GM13976 (cell line): ENCODE measurements at regions not wholly inside any gene's neighbourhood (a gene's known extent, or its start where the extent isn't known, plus 50 kb on each side); places are given as distances from the start of the nearest gene placed in this dataset.
"Not testable (repeated sequence)": the region's sequence is repeated elsewhere in the genome, so short reads cannot be mapped to it uniquely, and the experiment has no call there.

Experiments used
- DNase-seq: peaks from one replicate; pipeline ENCODE4 v3.0.0; 2012; ENCODE audit warnings: low spot score
- in situ Hi-C: fragments of 300-500 bp; cut with MboI; formaldehyde crosslinking; loops from one replicate; pipeline ENCODE4 v1.12.0; 2022; ENCODE audit warnings: low sequenced_read_pairs, mixed read lengths, inconsistent platforms; ENCODE audit not compliant: unreplicated experiment
- TF ChIP-seq, protein P1 (sequence below): IDR thresholded peaks from 2 replicates; pipeline ENCODE4 v1.5.1; 2012; ENCODE audit warnings: borderline replicate concordance, mild to moderate bottlenecking; ENCODE audit not compliant: insufficient read depth; ENCODE audit errors: extremely low read depth, missing control alignments, control extremely low read depth

DNA sequence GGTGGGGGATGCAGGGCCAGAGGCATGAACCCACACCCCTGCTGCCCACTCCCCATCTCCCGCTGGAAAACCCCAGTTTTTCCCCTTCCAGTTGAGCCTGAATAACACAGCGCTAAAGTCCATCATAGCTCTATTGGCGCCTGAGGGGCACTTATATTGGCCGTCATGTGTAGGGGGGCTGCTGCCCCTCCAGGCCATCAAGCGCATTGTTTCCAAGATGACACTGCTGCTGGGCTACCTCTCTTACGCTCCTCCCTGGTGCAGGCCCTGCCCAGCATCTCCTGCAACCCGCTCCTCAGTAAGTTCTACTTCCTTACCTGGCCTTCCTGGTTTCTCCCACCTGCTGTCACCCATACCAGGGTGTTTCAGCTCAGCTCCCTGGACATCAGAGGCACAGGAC is 205.0 kb upstream of the RPL34 start:
- DNase-seq = no peak
- TF ChIP-seq, protein P1, sequence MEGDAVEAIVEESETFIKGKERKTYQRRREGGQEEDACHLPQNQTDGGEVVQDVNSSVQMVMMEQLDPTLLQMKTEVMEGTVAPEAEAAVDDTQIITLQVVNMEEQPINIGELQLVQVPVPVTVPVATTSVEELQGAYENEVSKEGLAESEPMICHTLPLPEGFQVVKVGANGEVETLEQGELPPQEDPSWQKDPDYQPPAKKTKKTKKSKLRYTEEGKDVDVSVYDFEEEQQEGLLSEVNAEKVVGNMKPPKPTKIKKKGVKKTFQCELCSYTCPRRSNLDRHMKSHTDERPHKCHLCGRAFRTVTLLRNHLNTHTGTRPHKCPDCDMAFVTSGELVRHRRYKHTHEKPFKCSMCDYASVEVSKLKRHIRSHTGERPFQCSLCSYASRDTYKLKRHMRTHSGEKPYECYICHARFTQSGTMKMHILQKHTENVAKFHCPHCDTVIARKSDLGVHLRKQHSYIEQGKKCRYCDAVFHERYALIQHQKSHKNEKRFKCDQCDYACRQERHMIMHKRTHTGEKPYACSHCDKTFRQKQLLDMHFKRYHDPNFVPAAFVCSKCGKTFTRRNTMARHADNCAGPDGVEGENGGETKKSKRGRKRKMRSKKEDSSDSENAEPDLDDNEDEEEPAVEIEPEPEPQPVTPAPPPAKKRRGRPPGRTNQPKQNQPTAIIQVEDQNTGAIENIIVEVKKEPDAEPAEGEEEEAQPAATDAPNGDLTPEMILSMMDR = no peak
- in situ Hi-C loops = no loop called here

DNA sequence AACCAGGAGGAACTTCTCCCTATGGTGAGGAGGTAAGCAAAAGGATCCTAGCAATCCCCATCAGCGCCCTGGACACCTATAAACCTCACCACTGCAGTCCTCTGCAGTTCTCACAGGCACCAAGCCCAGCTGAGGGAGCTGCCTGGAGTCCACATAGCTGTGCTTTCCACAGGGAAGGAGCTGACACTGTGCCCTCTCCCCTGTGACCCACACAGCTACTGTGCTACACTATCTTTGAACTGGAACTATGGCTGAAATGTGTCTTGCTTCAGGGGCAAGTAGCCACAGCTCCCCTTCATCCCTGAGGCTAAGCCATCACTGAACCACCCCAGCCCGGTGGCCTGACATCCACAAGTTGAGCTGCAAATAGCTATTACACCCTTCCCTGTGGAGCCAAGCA is 208.5 kb upstream of the RPL34 start:
- in situ Hi-C loops = no loop called here
- DNase-seq = no peak

DNA sequence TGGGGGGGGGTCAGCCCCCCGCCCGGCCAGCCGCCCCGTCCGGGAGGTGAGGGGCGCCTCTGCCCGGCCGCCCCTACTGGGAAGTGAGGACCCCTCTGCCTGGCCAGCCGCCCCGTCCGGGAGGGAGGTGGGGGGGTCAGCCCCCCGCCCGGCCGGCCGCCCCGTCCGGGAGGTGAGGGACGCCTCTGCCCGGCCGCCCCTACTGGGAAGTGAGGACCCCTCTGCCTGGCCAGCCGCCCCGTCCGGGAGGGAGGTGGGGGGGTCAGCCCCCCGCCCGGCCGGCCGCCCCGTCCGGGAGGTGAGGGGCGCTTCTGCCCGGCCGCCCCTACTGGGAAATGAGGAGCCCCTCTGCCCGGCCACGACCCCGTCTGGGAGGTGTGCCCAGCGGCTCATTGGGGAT is 210.7 kb upstream of the RPL34 start:
- DNase-seq, in situ Hi-C loops: not testable (repeated sequence)

More for the DNA sequence above, 208.5 kb upstream of the RPL34 start:
- TF ChIP-seq, protein P1 = no peak

DNA sequence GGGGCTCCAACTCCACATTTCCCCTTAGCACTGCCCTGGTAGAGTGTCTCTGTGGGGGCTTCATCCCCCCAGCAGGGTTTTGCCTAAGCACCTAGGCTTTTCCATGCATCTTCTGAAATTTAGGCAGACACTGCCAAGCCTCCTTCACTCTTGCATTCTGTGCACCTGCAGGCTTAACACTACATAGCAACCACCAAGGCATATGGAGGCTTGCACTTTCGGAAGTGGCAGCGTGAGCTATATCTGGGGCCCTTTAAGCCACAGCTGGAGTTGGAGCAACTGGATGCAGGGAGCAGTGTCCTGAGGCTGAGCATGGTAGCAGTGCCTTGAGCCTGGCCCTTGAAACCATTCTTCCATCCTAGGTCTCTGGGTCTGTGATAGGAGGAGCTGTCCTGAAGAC is 214.8 kb upstream of the RPL34 start:
- no peak for DNase-seq
- in situ Hi-C loops = no loop called here
- TF ChIP-seq, protein P1 = no peak

DNA sequence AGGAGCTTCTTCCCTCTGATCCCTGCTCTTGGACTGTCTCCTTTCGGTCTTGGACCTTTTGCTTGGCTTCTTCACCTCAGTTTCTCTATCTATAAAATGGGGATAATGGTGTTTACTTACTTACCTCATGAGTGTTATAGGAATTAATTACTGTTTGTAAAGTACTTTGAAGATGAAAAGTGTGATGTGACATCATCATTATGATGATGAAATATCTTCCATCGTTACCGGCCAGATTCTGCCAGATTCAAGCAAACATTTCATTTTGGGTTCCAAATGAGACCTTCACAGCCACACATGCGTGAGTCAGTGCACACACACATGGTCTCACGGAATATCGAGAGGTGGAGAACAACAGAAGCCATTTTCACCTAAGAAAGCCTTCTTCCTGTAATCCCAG is 220.1 kb upstream of the RPL34 start:
- in situ Hi-C loops = no loop called here
- no peak for DNase-seq
- TF ChIP-seq, protein P1 = no peak

DNA sequence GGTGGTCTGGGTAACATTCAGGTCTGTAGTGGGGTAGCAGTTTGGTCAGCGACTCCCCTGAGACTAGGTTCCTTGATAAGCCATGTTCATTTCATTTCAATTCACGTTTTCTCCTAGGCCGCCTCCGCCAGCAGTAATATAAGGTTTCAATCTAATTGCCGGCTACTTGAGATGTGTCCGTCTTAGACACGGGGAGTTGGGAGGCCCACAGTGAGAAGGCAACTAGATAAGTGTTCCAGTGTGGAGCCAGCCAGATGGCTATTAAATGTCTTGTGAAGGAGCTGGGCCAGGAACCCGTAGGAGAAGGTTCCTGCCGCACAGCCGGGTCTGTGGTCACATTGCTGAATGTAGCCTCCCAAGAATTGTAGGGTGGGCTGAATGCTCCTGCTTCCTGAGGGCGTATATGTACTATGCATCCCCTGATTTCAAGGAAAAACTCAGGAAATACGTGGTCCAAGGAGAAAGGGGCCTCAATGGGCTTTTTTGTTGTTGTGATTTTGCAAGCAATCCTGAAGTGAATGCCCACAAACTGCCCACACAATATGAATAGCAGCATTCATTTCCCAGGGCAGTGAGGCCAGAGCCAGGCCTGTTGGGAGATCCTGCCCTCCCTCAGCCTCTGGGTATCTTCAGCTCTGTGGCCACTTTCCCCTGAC is 220.6 kb upstream of the RPL34 start:
- in situ Hi-C loops = no loop called here
- DNase-seq = no peak
- TF ChIP-seq, protein P1 = no peak

DNA sequence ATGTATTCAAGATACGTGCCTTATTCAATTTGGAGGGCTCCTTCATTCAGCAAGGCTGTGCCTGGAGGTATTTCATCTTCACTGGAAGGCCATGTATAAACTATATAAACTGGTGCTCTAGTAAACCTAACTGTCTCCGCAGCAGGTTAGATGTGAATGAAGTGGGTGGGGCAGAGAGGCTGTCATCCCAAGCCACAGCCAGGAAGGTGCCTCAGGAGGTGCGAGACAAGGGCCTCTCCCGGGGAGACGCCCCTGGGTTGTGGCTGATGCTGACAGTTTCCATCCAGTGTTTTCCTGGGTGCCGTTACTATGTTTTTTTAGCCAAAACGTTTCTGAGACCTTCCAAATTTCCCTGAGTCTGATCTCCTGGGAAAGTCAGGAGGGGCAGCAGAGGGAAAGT is 221.5 kb upstream of the RPL34 start:
- in situ Hi-C loops = no loop called here
- TF ChIP-seq, protein P1 = no peak
- DNase-seq = no peak
